ENCODE measurements at regions not wholly inside any gene's neighbourhood (a gene's known extent, or its start where the extent isn't known, plus 50 kb on each side); places are given as distances from the start of the nearest gene placed in this dataset.

- Mint-ChIP-seq H3K4me1 (ENCODE audit: insufficient read depth, unreplicated experiment) (no peaks in the 10 kb centered on the region), H3K9me3 (ENCODE audit: unreplicated experiment) (no peaks in the 10 kb centered on the region), H3K27ac (ENCODE audit: low read depth, unreplicated experiment) (no peak overlapping the region), H3K4me3 (ENCODE audit: unreplicated experiment) (no peak overlapping the region), H3K36me3 (ENCODE audit: insufficient read depth, unreplicated experiment) (no peaks in the 10 kb centered on the region), H3K27me3 (ENCODE audit: insufficient read depth, unreplicated experiment) (peaks cover 42% of the 10 kb centered on the region)
- TF ChIP-seq CTCF (IDR thresholded peaks at IDR 0.05; ENCODE audit: unreplicated experiment) = no peak
- ChIA-PET CTCF (no interaction called here), POLR2A (no interaction called here)
- DNase-seq (ENCODE audit: unreplicated experiment) = no peak
- no TSS peak for BruUV-seq (replicated peaks)
- intact Hi-C loops (cut with micrococcal nuclease) = no loop called here
Observed at GRCh38 chr10:59060852-59061251, 115.6 kb upstream of the PHYHIPL start.

GRCh38 chr10:59063491-59063890 is 113.0 kb upstream of the PHYHIPL start:
- no peak for DNase-seq (ENCODE audit: unreplicated experiment)
- H3K4me1 Mint-ChIP-seq (ENCODE audit: insufficient read depth, unreplicated experiment) = no peaks in the 10 kb centered on the region

GRCh38 chr10:59064080-59064692 is 112.3 kb upstream of the PHYHIPL start:
- intact Hi-C loops (cut with micrococcal nuclease) = no loop called here
- Mint-ChIP-seq H3K27me3 (ENCODE audit: insufficient read depth, unreplicated experiment) (peaks cover 21% of the 10 kb centered on the region), H3K9me3 (ENCODE audit: unreplicated experiment) (no peaks in the 10 kb centered on the region), H3K4me1 (ENCODE audit: insufficient read depth, unreplicated experiment) (no peaks in the 10 kb centered on the region), H3K4me3 (ENCODE audit: unreplicated experiment) (no peak overlapping the region), H3K36me3 (ENCODE audit: insufficient read depth, unreplicated experiment) (no peaks in the 10 kb centered on the region), H3K27ac (ENCODE audit: low read depth, unreplicated experiment) (no peak overlapping the region)
- ChIA-PET CTCF (interaction anchor here (0.6 to 1.4 kb wide), 3 partner anchors 112 to 1585 kb away, joined by 3 to 5 read pairs (median 4); no protein-coding TSS in a partner anchor), POLR2A (interaction anchor here (0.6 to 0.8 kb wide), 2 partner anchors 52 to 295 kb away, joined by 3 read pairs; no protein-coding TSS in a partner anchor)
- no peak for DNase-seq (ENCODE audit: unreplicated experiment)
- no peak for TF ChIP-seq CTCF (IDR thresholded peaks at IDR 0.05; ENCODE audit: unreplicated experiment)
- BruUV-seq (replicated peaks) = no TSS peak

More at GRCh38 chr10:59063491-59063890, 113.0 kb upstream of the PHYHIPL start:
- intact Hi-C loops (cut with micrococcal nuclease) = no loop called here
- CTCF ChIA-PET = interaction anchor here (0.6 to 1.4 kb wide), 2 partner anchors 111 to 147 kb away, joined by 3 to 4 read pairs; no protein-coding TSS in a partner anchor
- no peak overlapping the region for H3K4me3 Mint-ChIP-seq (ENCODE audit: unreplicated experiment)
- no peaks in the 10 kb centered on the region for H3K9me3 Mint-ChIP-seq (ENCODE audit: unreplicated experiment)
- H3K36me3 Mint-ChIP-seq (ENCODE audit: insufficient read depth, unreplicated experiment) = no peaks in the 10 kb centered on the region
- BruUV-seq (replicated peaks) = no TSS peak
- POLR2A ChIA-PET = no interaction called here
- no peak overlapping the region for H3K27ac Mint-ChIP-seq (ENCODE audit: low read depth, unreplicated experiment)
- peaks cover 22% of the 10 kb centered on the region for H3K27me3 Mint-ChIP-seq (ENCODE audit: insufficient read depth, unreplicated experiment)
- no peak for TF ChIP-seq CTCF (IDR thresholded peaks at IDR 0.05; ENCODE audit: unreplicated experiment)

GRCh38 chr10:59064759-59065539 is 111.5 kb upstream of the PHYHIPL start:
- Mint-ChIP-seq H3K9me3 (ENCODE audit: unreplicated experiment) (no peaks in the 10 kb centered on the region), H3K27me3 (ENCODE audit: insufficient read depth, unreplicated experiment) (peaks cover 25% of the 10 kb centered on the region), H3K4me1 (ENCODE audit: insufficient read depth, unreplicated experiment) (no peaks in the 10 kb centered on the region), H3K36me3 (ENCODE audit: insufficient read depth, unreplicated experiment) (no peaks in the 10 kb centered on the region), H3K27ac (ENCODE audit: low read depth, unreplicated experiment) (no peak overlapping the region), H3K4me3 (ENCODE audit: unreplicated experiment) (no peak overlapping the region)
- intact Hi-C loops (cut with micrococcal nuclease) = no loop called here
- ChIA-PET POLR2A (interaction anchor here (0.6 to 0.8 kb wide), 2 partner anchors 51 to 296 kb away, joined by 3 read pairs; no protein-coding TSS in a partner anchor), CTCF (interaction anchor here (1.4 kb wide), 1 partner anchor 113 kb away, joined by 4 read pairs; no protein-coding TSS in a partner anchor)
- no peak for TF ChIP-seq CTCF (IDR thresholded peaks at IDR 0.05; ENCODE audit: unreplicated experiment)
- DNase-seq (ENCODE audit: unreplicated experiment) = no peak
- BruUV-seq (replicated peaks) = no TSS peak
